Right lobe of liver (tissue), 4 donors: ENCODE measurements at regions not wholly inside any gene's neighbourhood (a gene's known extent, or its start where the extent isn't known, plus 50 kb on each side); places are given as distances from the start of the nearest gene placed in this dataset.

Experiments used
- POLR2A ChIP-seq: fragments of 450-650 bp; IDR thresholded peaks from one replicate; pipeline ENCODE4 v1.6.1; 2017; ENCODE audit warnings: antibody characterized with exemption, mild to moderate bottlenecking
- TF ChIP-seq, protein P1 (sequence below), 4 donors: fragments of 200-600 bp in 3 of 4; fragments of 450-650 bp in 1 of 4; IDR thresholded peaks; one replicate each; pipeline versions ENCODE4 v1.5.1 to v1.8.0; 2016 to 2022; ENCODE audit warnings: antibody characterized with exemption in 4 of 4, mild to moderate bottlenecking in 2 of 4
- donor health status: DM: no; HTN: no; CAD: no.
- donor health status: DM: no; HTN: no; CAD: no.
- donor health status: DM: no; HTN: yes; CAD: no.

DNA sequence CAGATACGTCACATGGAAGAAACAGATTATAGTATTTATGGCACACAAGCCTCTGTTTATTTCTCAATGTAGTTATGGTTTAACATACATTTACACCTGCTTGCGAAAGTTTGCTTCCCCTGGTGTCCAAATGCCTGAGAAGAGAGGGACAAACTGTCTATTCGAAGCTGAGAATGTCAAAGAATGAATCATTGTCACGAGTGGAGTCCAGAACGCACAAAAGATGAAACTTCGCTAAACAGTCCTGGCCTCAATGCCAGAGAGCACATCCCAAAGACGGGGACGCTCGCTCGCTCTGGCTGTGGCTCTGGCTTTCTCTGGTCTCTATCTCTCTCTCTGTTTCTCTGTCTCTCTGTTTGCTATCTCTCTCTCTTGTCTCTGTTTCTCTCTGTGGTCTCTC is 298.8 kb downstream of the FOXL1 start:
- TF ChIP-seq, protein P1, sequence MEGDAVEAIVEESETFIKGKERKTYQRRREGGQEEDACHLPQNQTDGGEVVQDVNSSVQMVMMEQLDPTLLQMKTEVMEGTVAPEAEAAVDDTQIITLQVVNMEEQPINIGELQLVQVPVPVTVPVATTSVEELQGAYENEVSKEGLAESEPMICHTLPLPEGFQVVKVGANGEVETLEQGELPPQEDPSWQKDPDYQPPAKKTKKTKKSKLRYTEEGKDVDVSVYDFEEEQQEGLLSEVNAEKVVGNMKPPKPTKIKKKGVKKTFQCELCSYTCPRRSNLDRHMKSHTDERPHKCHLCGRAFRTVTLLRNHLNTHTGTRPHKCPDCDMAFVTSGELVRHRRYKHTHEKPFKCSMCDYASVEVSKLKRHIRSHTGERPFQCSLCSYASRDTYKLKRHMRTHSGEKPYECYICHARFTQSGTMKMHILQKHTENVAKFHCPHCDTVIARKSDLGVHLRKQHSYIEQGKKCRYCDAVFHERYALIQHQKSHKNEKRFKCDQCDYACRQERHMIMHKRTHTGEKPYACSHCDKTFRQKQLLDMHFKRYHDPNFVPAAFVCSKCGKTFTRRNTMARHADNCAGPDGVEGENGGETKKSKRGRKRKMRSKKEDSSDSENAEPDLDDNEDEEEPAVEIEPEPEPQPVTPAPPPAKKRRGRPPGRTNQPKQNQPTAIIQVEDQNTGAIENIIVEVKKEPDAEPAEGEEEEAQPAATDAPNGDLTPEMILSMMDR (IDR thresholded peaks at IDR 0.05): no peak
- TF ChIP-seq POLR2A: no peak
